ENCODE measurements at regions not wholly inside any gene's neighbourhood (a gene's known extent, or its start where the extent isn't known, plus 50 kb on each side); places are given as distances from the start of the nearest gene placed in this dataset.

DNA sequence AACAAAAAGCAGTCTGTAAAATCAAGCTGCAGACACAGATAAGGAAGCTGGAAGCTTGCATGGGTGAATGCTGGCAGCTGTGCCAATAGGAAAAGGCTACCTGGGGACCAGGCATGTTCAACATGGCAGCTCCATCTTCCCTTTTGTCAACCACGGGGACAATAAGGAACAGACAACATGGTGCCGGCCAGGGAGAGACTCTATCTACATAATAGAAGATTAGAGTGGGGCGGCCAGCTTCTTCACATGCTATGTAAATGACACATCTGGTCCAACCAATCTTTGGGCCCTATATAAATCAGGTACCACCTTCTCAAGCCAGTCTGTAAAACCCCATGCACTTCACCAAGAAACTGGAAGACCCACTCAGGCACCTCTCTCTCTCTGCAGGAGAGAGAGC is 157.6 kb downstream of the SUDS3 start:
- TF ChIP-seq POLR2AphosphoS5 (IDR thresholded peaks at IDR 0.05) (no peak), POLR2A (IDR thresholded peaks at IDR 0.05) (no peak)
- TF ChIP-seq, protein P1, sequence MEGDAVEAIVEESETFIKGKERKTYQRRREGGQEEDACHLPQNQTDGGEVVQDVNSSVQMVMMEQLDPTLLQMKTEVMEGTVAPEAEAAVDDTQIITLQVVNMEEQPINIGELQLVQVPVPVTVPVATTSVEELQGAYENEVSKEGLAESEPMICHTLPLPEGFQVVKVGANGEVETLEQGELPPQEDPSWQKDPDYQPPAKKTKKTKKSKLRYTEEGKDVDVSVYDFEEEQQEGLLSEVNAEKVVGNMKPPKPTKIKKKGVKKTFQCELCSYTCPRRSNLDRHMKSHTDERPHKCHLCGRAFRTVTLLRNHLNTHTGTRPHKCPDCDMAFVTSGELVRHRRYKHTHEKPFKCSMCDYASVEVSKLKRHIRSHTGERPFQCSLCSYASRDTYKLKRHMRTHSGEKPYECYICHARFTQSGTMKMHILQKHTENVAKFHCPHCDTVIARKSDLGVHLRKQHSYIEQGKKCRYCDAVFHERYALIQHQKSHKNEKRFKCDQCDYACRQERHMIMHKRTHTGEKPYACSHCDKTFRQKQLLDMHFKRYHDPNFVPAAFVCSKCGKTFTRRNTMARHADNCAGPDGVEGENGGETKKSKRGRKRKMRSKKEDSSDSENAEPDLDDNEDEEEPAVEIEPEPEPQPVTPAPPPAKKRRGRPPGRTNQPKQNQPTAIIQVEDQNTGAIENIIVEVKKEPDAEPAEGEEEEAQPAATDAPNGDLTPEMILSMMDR (IDR thresholded peaks at IDR 0.05 in 8 of 11, conservative IDR thresholded peaks at IDR 0.05 in 3 of 11) = no peak
- intact Hi-C loops (cut with DNase I; ENCODE audit: low total_unique reads) = no loop called here

DNA sequence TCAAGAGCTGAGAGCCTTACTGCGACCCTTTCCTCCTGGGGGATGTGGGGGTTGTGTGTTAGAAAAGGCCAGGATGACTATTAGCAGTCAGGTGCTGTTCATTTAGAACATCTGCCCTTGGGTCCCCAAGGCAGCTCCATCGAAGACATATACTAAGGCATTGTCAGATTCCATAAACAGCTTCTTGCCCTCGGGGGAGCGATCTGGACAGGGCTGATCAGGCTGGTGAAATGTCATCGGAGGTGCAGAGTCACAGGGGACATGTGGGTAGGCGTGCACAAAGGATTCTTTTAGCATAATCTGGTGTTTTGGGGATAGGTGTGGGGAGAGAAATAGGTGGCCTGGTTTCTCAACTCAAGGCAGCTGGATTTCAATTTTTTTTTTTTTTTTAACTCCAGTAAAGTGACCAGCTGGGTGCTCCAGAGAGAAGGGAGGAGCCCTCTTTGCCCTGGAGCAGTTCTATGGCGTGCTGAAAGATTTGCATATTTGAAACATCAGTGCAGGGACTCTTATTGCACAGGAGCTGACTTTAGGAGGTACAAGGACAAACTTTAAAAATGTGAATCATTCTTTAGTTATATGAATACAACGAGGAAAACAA is 160.1 kb downstream of the SUDS3 start:
- intact Hi-C loops (cut with DNase I; ENCODE audit: low total_unique reads) = no loop called here
- TF ChIP-seq POLR2AphosphoS5 (IDR thresholded peaks at IDR 0.05) = no peak
- TF ChIP-seq, protein P1 (IDR thresholded peaks at IDR 0.05 in 8 of 11, conservative IDR thresholded peaks at IDR 0.05 in 3 of 11) = no peak
- TF ChIP-seq POLR2A (IDR thresholded peaks at IDR 0.05) = no peak

More for the DNA sequence above, 157.6 kb downstream of the SUDS3 start:
- Histone ChIP-seq H3K36me3 (no peaks in the 10 kb centered on the region), H3K4me3 (no peak overlapping the region), H3K9me3 (no peaks in the 10 kb centered on the region), H3K4me1 (no peaks in the 10 kb centered on the region), H3K27me3 (replicated peaks in 1 of 7) (peaks cover 0 to 11% (median 0%) of the 10 kb centered on the region in 7 donors), H3K27ac (no peak overlapping the region)
- DNase-seq = no peak
- WGBS, 5 donors = 48 to 69% (median 55%) methylated on average over 3 of the region's 3 CpGs

DNA sequence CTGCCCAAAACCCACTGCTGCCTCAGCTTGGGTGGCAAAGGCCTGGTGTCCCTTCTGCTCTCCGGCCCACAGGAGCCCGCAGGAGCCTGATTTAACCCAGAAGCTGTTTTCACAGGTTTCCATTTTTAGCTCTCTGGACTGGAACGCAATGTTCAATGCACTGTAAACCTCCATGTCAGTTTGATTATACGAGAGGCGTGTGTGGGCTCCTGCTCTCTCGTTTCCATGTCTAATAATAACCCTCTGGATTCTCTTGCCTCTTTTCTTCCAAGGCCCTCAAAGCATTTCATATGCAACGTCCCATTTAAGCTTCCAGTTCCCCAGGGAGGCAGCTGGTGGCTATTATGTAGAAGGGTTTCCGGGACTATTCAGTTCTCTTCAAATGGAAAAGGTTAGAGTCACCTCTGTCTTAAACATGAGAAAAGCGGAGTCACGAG is 161.1 kb downstream of the SUDS3 start:
- Histone ChIP-seq H3K9me3 (no peaks in the 10 kb centered on the region), H3K4me3 (no peak overlapping the region), H3K4me1 (no peaks in the 10 kb centered on the region), H3K36me3 (no peaks in the 10 kb centered on the region), H3K27ac (no peak overlapping the region), H3K27me3 (replicated peaks in 1 of 7) (peaks cover 0 to 12% (median 0%) of the 10 kb centered on the region in 7 donors)
- TF ChIP-seq POLR2A (IDR thresholded peaks at IDR 0.05) = no peak
- TF ChIP-seq, protein P1 (IDR thresholded peaks at IDR 0.05 in 8 of 11, conservative IDR thresholded peaks at IDR 0.05 in 3 of 11) = no peak
- TF ChIP-seq POLR2AphosphoS5 (IDR thresholded peaks at IDR 0.05) = no peak
- DNase-seq = no peak
- intact Hi-C loops (cut with DNase I; ENCODE audit: low total_unique reads) = no loop called here
- 72 to 79% (median 74%) methylated on average over 10 of the region's 10 CpGs for WGBS, 5 donors

More for the DNA sequence above, 160.1 kb downstream of the SUDS3 start:
- no peaks in the 10 kb centered on the region for H3K9me3 ChIP-seq
- no peaks in the 10 kb centered on the region for H3K36me3 ChIP-seq
- H3K27ac ChIP-seq = no peak overlapping the region
- H3K4me3 ChIP-seq = no peak overlapping the region
- H3K27me3 ChIP-seq (replicated peaks in 1 of 7) = peaks cover 0 to 12% (median 0%) of the 10 kb centered on the region in 7 donors
- 58 to 73% (median 66%) methylated on average over 8 of the region's 8 CpGs for WGBS, 5 donors
- no peaks in the 10 kb centered on the region for H3K4me1 ChIP-seq
- no peak for DNase-seq

DNA sequence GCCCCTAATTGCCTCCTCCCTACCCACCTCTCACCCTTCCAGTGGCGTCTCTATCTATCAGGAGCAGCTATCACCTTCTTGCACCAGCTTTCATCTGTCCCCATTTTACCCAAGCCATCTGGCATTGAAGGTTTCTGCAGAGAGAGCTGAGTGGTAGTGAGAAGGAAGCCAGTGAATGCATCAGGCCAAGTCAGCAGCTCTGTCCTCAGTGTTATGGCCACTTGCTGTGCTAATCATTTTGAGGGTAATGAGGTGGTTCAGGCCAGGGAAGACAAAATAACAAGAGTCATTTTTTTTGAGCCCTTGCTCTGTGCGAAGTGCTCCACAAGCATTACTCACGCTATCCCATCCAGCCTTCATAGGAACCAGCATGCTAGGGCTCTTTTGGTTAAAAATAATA is 164.7 kb downstream of the SUDS3 start:
- Histone ChIP-seq H3K4me3 (no peak overlapping the region), H3K27me3 (replicated peaks in 1 of 7) (peaks cover 0 to 12% (median 0%) of the 10 kb centered on the region in 7 donors), H3K27ac (no peak overlapping the region), H3K36me3 (no peaks in the 10 kb centered on the region), H3K9me3 (no peaks in the 10 kb centered on the region), H3K4me1 (no peaks in the 10 kb centered on the region)
- TF ChIP-seq, protein P1 (IDR thresholded peaks at IDR 0.05 in 8 of 11, conservative IDR thresholded peaks at IDR 0.05 in 3 of 11) = no peak
- no peak for TF ChIP-seq POLR2AphosphoS5 (IDR thresholded peaks at IDR 0.05)
- no peak for TF ChIP-seq POLR2A (IDR thresholded peaks at IDR 0.05)
- 71 to 82% (median 76%) methylated on average over 3 of the region's 3 CpGs for WGBS, 5 donors
- intact Hi-C loops (cut with DNase I; ENCODE audit: low total_unique reads) = no loop called here
- DNase-seq = no peak

Measured in spleen (tissue), 11 donors.